Activated gamma-delta T cell treated with Interleukin-2 at 50 U/mL for 16 hours (primary cell): ENCODE measurements at regions not wholly inside any gene's neighbourhood (a gene's known extent, or its start where the extent isn't known, plus 50 kb on each side); places are given as distances from the start of the nearest gene placed in this dataset.
"Not testable (repeated sequence)": the region's sequence is repeated elsewhere in the genome, so short reads cannot be mapped to it uniquely, and the experiment has no call there.

Experiments
- DNase-seq: peaks from one replicate; pipeline ENCODE4 v3.0.0-alpha.2; 2020

DNA sequence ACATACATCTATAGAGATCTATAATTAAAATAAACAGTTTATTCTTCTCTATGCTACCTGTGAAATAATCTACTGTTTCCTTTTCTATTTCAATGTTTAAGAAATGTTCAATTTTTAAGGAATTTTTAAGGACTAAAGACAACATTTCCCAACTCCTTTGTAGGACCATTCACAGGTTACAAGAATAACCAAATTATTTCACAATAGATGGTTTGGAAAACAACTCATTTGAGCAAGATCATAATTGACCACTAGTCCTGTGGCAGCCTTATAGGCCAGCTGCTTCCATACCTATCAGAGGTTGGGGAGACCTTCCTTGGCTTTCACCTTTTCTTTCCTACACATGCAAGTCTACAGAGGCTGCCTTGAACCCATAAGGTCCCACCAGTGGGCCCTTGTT, 193.7 kb downstream of the TTC39B start:
- DNase-seq, result no peak

DNA sequence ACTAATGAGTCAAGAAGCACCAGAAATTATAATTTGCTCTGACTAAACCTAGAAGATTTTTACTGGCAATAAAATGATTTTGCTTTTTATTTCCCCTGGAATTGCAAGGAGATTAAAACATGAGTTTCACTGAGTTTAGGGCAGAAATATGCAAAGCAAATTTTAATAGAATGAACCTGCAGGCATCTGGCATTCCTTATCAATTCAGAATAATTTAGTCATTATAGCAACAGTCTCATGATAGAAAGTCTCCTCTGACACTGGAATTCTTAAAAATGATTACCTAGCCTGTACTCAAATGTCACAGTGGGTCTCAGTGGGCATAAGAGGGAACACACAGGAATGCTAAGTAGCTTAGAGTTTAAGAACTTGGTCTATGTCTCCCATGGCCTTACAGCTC, 195.9 kb downstream of the TTC39B start:
- no peak for DNase-seq

DNA sequence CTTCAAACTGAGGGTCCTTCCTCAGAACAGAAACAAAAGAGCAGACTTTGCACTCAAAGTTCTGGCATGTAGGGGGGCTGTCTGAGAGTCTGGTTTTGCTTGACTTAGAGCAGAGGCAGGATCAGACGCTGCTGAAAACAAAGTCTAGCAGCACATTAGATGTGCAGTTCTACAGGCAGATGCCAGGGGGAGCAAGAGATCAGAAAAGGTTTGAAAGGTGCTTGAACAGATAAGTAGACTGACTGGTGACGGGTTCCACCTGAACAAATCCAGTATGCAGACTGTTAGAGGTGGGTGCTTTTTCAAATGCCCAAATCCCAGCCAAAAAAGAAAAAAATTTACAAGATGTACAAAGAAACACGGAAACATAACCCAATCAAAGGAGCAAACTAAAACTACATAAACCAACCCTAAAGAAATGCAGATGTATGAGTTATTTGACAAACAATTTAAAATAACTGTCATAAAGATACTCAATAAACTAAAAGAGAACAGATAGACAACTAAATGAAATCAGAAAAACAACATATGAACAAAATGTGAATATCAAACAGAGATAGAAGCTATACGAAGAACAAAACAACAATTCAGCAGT, 194.7 kb upstream of the FREM1 start:
- DNase-seq, result peak; percentile 28

DNA sequence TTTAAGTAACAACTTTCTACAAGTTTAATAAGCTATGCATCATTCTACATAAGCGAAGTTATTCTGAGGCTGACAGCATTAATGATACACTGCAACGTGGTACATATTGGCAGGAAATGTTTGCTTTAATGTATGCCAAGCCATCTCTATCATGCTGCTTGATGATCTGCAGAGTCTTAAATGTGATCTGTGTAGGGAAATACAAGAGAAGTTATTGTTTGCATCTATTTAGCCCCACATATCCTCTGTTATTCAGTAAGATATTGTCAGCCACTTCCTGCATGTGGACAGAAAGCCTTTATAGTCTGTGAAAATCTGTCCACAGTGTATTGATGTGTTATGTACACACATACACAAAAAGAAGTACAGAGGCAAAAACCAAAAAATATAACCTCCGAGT, 193.1 kb upstream of the FREM1 start:
- no peak for DNase-seq

DNA sequence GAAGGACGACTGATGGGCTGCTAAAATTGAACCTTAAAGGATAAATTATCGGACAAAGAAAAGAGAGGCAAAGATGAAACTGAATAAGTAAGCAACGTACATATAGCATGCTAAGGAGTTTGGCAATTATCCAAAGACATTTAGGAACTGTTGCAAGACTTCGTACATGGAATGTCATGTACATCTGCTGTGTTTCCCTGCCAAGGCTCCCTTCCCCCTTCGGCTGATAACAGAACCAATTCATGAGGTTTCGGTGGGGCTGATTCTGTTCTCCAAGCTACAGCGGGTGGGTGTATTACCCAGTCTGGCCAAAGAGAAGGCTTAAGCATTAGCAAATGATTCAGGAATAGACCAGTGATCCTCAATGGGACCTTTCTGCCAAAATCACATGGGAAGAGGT, 190.9 kb upstream of the FREM1 start:
- DNase-seq, result no peak

DNA sequence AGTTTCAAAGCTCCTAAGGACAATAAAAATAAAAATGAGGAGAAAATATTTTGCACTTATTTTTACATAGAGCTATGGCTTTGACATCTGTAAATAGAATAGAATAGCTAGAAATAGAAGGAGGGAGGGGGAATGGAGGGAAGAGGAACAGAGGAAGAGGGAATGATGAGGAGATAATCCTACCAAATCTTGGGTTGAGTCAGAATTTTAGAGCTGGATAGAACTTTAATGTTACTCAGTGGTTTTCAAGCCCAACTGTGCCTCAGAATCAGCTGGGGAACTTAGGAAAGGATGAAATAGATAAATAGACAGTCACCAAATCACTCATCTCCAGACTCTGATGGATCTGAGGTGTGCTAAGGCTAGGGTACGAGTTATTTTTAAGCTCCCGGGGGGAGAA, 190.3 kb upstream of the FREM1 start:
- DNase-seq, result no peak

DNA sequence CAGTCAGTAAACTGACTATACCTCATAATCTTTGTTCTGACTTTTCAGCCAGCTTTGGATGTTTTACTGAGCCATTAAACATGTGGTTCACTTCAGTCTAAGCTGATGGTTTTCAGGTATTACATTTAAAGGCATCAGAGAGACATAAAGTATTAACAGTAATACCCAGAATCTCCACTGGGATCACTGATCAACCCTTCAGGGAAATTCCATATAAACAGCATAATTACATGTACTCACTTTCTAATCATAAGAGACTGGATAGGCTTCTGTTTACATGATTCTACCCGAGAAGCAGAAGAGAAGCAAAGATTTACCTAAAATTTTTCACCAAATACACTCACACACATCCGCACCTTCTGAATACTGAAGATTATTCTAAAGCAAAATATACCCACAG, 186.7 kb upstream of the FREM1 start:
- DNase-seq, result no peak

DNA sequence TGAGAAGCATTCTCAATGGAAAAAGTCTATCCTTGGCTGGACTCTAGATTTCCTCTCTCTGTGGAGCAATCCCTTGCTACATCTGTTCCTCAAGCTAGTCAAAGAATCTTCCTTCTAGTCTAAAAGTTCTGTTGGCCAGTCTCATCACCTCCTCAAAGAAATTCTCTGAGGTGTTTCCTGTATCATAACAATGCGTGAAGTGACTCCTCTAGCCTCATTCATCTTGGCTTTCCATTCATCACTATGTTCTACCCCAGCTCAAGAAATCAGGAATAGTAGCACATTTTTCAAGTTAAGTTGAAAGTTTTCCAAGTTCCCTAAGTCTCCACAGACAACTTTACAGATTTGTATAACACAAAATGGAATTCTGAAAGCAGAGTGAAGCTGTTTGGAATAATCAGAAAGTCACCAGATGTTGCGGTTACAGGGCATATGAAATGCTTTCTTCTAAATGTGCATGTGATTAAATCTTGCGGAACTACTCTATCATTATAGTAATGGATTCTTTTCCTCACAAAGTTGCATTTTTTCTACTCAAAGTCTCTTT, 176.6 kb upstream of the FREM1 start:
- DNase-seq, result no peak

DNA sequence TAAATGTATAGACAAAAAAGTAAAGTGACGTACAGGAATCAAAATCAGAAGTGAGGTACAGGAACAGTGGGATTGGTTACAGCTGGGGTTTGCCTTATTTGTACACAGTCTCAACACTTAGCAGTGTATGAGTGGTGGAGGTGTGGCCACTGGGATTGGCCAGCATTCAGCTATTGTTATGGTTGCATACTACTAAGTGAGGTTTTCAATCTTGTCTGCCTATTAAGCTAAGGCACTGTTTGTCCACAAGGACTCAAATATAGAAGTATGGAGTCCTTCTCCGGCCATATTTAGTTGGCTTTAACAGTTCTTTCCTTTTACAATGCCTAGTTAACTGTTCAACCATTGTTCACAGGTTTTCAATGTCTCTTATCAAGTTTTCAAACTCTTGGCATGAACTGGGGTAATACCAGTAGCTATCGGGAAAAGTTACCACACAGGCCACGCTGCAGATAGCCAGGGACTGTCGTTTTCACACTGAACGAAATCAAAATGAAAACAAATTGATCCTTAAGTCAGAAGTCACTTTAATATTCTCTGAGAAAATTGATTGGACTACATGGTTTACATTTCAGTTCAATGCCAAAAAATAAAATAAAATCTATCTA, 176.0 kb upstream of the FREM1 start:
- DNase-seq, result no peak

DNA sequence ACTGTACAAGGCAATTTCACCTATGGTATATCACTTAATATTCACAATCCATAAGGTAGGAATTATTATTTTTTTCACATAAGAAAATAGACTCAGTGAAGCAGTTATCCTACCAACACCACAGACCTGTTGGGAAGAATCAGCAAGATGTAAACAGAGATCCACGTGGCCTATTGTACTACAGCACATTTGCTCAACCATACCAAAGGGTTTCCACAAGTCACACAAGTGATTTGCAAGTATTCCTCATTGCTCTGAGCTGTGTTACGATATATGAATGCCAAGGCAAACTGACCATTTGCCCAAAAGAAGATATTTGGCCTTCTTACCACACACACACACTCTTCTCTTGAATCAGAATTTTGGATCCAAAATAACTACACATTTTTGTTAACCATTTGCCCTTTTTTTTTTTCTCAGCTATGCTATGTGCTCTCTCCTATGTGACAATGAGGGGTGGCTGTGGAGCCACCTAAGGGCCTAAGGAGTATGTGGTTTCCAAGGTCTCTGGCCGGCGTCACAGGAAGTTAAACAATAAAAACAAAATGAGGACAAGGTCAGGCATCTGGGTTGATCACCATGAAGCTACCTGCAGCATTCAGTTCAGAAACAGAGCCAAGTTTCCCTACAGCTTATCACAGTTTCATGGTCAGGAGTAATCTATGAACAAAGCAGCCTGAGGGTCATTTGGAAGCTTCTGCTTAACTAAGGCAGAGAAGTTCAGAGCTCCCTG, 171.0 kb upstream of the FREM1 start:
- no peak for DNase-seq

DNA sequence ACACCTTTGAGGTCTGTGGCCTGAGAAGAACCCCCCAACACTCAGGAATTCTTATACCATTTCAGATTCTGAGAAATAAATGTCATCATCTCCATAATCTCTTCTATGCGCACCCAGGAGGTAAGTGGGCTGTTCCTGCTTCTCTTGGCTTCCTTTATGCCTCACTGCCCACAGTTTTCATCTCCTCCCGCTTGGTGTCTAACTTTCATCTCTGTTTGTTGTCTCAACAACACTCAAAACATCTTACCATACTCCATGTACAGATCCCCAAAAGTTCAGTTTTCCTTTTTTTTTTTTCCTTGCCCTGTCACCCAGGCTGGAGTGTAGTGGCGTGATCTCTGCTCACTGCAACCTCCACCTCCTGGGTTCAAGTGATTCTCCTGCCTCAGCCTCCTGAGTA, 170.2 kb upstream of the FREM1 start:
- no peak for DNase-seq

DNA sequence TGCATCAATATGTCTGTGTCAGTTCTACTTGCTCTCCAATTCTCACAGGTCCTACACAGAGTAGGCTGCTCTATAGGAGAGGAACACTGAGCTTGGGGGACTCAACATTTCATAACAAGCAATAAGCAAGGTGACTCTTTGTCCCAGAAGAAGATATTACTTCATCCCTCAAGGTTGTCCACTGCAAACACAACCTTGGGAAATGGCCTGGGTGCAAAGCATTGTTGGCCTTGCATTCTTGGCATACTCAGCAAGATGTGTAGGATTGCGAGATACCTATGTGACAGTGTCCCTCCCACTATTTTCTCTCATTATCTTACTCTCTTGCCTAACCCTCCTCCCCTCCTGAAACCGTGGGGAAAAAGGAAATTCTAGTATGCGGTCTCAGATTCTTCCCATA, 169.8 kb upstream of the FREM1 start:
- DNase-seq, result no peak

DNA sequence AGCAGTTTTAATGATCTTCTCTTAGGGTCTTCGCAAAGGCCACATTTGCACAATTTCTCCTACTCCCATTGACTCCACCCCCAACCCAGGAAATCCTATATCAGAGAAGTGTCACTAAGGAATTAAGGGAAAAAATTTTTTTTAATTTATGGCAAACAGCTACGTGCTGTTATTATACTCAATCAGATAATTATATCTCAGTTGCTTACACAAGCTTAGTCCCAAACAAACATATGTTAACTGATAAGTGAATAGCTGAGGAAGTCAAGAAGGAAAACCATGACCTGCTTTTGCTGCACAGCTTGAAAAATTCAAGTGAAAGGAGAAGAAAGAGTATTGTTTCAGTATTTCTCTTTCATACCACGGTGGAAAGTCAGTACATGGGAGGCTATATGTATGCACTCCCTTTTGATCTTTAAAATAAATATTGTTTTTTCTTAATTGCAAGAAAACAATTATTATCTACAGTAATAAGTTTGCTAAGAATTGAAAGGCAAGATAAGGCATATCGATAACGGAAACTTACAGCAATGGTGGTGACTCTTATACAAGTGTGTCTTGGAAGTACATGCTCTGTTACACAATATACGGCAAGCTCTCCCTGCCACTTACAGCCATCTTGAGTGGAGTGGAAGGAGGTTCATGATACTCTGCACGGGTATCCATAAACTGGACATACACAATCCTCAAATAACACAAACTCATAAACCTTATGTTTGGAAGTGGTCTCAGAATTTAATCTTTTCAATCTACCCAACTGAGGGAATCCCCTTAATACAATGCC, 167.9 kb upstream of the FREM1 start:
- no peak for DNase-seq

DNA sequence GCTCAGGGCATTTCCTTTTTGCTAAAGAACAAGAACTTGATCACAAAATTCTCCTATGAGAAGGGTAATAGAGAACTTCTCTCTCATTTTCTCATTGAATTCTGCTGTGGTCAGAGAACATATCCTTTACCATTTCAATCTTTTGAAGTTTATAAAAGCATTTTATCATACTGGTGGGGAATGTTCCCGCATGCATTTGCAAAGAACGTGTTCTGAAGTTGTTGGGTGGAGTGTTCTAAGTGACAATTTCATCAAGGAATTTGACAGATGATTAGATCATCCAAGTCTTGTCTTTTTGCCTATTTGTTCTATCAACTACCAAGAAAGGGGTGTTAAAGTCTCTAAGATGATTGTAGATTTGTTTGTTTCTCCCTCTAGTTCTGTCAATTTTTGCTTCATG, 163.4 kb upstream of the FREM1 start:
- DNase-seq, result no peak

DNA sequence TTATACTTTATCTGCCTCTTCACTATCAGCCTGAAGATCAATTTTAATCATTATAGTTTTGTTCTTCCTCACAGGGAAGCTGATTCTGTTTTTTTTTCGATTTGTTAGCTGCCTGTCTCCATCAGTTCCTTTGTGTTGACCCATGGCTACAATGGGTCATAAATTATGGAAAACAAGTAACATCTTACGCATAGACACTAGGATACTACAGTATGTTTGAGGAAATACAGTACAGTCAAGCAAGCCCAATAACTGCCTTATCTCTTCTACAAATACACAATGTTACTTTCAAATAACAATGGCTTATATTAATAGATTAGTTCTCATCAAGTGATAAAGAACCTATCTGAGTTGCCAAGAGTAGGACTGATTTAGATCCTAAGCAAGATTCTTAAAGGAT, 160.5 kb upstream of the FREM1 start:
- DNase-seq, result no peak

DNA sequence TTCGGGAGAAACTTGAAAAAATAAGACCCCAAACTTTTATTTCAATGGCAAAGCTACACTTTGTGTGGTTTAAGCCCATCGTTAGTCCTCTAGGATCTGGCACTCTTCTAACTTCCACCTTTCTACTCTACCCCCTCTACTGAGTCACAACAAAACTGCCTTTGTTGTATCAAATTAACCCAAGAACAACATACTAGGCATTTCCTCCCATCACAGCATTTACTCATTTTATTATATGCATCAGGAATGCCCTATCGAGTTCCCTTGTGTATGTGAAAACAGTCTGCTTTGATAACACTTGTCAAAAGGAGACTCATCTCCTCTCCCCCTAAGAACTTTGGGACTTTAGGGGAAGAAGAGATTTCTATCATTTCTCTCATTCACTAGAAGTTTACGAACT, 158.9 kb upstream of the FREM1 start:
- no peak for DNase-seq

DNA sequence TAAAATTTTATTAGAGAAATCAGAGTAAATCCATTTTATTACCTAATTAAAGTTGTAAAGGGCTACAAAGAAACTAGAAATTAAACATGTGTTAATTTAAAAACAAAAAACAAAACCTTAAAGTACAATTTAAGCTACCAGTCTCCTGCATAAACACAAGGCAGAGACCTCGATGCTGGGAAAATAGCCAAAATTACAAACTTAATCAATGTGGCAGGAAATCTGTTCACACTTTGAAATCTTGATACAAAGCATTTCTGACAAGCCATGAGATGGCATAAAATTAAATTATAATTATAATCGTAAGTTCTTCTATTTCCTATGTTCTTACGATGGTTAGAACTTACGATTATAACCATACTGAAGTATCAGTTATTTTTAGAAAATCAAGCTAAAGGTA, 158.0 kb upstream of the FREM1 start:
- no peak for DNase-seq

DNA sequence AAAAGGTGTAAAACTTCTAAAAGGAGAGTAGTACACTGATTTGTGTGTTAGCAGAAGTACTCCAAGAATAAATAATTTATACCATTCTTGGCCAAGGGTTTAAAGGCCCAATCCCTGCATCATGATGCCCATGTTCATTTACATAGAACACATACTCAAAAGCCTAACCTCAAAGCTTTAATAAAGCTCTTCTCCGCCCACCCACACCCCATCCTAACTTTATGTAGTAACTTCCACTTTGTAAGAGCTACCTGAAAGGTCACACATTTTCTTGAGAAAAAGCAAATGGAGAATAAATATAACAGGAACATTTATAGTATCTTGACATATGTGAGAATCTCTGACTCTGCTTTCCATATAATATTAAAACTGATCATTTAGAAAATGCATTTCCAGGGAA, 148.8 kb upstream of the FREM1 start:
- no peak for DNase-seq

DNA sequence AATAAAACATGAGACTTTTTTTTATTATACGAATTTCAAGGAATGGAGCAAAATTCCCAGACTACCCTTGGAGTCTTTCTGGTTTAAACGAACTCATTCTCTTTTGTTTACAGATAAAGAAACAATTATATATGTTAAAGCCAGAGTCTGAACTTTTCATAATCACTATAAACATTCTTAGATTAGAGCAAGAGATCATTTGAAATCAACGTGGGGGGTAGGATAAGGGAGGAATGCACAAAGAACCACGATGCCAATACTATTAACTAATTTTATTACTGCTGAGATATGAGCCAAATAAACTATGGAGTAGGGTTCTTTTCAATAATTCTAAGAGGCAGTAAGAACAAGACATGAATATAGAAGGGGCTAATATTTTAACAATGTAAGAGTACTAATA, 148.0 kb upstream of the FREM1 start:
- DNase-seq, result no peak

DNA sequence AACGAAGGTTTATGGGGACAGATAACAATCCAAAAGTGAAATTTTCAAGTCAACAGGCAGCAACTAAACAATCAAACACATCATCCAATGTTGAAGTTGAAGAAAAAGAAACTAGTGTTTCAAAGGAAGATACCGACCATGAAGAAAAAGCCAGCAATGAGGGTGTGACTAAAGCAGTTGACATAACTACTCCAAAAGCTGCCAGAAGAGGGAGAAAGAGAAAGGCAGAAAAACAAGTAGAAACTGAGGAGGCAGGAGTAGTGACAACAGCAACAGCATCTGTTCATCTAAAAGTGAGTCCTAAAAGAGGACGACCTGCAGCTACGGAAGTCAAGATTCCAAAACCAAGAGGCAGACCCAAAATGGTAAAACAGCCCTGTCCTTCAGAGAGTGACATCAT, 145.1 kb upstream of the FREM1 start:
- DNase-seq, result not testable (repeated sequence)

DNA sequence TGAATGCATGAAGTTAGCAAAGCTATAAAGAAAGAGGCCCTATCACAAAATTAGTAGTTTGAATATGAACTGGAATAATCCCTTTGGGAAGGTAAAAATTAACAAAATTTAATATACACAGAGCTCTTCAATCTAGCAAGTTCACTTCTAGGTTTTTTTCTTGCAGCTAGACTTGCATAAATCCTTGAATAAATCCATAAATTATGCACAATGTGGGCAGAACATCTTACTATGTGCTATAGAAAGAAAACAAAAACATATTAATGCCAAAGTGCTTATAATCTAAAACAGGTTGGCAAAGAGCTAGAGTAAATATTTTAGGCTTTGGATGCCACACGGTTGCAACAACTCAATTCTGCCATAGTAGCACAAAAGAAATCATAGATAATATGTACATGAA, 138.5 kb upstream of the FREM1 start:
- no peak for DNase-seq

DNA sequence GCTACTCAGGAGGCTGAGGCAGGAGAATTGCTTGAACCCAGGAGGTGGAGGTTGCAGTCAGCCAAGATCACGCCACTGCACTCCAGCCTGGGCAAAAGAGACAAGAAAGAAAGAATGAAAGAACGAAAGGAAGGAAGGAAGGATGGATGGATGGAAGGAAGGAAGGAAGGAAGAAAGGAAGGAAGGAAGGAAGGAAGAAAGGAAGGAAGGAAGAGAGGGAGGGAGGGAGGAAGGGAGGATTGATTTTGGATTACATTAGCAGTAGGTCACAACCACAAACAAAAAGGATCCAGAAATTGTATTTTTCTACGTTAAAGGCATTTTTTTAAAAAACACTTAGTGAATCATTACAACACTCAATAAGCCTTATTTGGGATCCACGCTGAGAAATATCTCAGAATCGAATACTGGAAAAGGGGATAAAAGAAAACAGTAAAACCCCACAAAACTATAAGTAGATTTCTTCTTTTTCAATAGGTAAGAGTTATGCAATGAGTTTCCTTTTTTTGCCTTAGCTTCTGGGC, 136.9 kb upstream of the FREM1 start:
- DNase-seq, result no peak

DNA sequence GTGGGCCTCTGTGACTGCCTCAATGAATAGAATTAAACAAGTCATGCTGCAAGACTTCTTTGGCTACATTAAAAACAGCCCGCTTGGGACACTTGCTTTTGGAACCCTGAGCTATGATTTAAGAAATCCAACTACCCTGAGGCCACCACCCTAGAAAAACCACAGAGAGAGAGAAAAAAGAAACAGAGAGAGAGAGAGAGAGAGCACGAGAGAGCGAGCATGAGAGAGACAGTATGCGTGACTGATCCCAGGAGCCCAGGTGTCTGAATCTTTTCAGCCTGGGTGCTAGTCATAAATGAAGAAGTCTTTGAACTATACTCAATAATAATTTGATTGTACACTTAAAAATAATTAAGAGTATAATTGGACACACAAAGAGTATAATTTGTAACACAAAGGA, 123.1 kb upstream of the FREM1 start:
- DNase-seq, result no peak
